HT1080 (cell line): ENCODE measurements at regions not wholly inside any gene's neighbourhood (a gene's known extent, or its start where the extent isn't known, plus 50 kb on each side); places are given as distances from the start of the nearest gene placed in this dataset.
"Not testable (repeated sequence)": the region's sequence is repeated elsewhere in the genome, so short reads cannot be mapped to it uniquely, and the experiment has no call there.

Source experiments
- DNase-seq: peaks from one replicate; pipeline ENCODE4 v3.0.0-alpha.2; 2015; ENCODE audit warnings: low read depth

DNA sequence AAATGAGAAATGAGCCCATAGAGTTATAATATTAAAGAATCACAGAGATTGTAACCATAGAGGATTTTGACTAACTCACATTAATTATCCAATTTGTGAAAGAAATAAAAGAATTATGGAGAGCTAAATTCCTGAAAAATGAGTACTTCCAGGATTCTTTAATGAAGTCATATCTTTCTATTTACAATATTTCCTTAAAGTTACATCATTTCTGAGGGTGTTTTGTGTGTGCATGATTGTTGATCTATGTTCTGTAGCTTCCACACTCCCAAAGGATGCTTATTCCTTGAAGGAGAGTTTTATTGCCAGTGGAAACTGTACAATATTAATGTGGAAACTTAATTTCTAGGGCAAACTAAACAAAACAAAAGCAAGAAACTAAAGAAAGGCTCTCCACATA lies 299.6 kb downstream of the MDFIC start:
- no peak for DNase-seq

DNA sequence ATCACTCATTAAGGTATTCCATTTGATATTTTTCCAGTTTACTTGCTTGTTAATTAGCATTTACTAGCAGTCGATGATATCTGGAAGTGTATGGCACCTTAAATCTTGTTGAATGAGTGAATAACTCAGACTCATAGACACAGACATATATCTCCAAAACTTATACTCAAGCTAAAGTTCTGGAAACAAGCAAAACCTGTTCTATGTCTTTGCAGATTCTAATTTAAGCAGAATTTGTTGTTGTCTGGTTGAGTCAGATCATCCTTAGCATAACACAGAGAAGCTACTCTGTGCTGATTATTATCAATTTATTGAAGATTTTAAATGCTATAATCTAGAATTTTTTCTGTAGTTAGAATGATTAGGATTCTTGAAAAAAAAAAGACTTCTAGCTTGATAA lies 296.2 kb downstream of the MDFIC start:
- DNase-seq: no peak

DNA sequence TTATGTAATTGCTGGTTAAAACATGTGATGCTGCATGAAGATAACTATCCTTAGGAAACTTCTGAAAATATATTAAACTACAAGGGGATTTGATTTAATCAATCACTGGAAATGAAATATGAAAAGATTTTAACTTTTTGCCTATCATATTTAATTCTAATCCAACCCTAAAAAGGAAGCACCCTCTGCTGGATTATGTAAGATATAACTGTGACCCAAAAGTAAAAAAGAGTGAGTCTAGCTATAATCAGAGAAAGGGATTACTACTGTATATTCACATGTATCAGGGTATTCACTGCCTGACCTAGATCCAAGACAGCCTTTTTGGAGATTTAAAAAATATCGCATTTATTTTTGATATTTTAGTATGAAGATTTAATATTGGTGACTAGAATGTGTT lies 295.5 kb downstream of the MDFIC start:
- no peak for DNase-seq

DNA sequence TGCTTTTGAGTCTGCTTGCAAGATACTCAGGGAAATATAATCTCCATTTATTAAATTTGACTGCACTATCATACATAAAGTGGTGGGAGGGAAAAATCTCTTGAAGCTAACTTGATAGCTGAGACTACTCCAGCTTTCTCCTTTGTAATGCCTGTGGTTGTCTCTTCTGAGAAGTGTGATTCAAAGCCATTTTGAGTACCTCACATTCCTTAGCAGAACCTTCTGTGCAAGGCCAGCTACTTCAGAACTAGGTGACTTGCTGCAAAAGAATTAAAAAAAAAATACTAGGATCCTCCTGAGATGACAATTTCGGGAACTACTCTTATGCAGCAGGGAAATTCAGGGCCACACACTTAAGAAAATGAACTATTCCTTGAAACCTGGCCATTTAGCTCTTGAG lies 294.8 kb downstream of the MDFIC start:
- DNase-seq: no peak

DNA sequence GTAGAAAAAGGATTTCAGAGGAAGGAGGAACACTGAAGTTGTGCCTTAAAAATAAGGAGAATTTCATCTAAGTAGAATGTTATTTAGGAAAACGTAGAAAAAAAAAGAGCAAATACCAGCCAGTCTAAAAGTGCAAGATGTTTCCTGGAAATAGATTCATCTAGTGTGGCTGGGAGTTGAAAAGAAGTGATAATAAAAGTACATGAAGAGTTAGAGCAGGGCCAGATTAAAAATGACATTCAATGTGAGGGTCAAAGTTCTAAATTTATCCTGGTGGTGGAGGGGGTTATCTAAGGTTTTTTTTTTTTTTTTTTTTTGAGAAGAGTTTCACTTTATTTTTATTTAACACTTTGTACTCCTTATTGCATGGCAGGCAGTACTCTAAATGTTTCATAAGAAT lies 289.3 kb downstream of the MDFIC start:
- DNase-seq: no peak

DNA sequence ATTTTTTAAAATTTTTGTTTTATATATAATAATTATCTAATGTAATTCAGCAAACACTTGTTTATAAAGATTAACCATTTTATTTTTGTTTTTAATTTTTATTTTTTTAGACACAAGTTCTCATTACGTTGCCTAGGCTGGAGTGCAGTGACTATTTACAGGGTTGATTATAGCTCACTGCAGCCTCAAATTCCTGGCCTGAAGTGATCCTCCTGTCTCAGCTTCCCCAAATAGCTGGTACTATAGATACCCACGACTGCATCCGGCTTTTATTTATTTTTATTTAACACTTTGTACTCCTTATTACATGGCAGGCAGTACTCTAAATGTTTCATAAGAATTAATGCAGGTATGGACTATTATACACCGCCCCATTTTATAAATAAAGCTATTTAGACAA lies 288.7 kb downstream of the MDFIC start:
- DNase-seq: no peak

DNA sequence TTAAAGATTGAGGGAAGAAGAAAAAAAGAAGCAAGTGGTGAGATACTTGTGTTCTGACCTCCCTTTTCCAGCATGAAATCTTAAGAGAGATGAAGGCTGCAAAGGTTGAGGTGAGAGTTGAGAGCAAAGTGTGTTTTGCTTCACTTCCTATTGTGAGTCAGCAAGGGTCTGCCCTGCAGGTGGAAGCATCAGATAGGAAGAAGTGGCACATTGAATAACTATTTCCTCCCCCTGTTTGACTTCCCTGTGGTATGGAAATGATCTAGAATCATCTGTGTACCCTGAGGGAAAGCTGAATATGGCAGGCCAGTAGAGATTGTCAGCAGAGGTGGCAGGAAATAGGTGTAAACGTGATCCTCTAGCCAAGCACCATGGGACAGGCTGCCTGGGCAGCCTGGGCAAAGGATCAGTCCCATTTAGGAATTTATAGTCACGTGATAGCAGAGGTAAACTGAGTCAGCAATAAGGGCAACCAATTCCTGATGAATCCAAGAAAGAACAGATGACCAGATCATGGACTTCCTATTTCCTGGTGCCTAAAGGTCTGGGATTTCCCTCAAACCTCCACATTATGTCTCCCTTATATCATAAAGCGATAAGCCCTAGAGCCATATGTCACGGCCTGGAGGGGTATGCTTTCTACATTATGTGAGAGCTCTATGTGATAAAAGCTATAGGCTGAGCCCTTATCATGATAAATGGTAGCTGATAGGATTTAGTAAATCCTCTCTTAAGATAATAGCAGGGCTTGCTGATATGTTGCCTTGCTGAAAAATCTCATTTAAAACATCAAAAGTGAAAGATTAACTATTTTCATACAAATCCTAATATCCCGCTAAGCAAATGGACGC lies 287.0 kb downstream of the MDFIC start:
- DNase-seq: no peak

DNA sequence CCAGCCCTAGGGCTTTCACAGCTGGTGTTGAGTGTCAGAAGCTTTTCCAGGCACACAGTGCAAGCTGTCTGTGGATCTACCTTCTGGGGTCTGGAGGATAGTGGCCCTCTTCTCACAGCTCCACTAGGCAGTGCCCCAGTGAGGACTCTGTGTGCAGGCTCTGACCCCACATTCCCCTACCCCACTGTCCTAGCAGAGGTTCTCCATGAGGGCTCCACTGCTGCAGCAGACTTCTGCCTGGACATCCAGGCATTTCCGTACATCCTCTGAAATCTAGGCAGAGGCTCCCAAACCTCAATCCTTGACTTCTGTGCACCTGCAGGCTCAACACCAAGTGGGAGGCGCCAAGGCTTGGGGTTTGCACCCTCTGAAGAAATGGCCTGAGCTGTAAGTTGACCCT lies 284.5 kb downstream of the MDFIC start:
- not testable (repeated sequence) for DNase-seq

DNA sequence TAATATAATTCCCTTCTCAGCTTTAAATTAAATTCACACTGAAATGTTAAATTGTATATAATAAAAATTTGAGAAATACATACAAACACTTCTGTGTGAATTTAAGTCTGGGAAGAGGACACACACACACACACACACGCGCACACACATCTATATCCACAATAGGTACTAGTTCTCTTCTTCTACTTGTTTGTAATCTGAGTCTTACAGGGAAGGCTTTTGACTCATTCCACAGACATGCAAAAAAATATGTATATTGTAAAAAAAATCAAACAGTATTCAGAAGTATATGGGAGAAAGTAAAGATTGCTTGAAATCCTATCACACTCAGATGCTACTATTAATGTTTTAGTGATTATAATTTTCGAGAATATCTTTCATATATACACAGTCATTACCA lies 276.2 kb downstream of the MDFIC start:
- DNase-seq: no peak

DNA sequence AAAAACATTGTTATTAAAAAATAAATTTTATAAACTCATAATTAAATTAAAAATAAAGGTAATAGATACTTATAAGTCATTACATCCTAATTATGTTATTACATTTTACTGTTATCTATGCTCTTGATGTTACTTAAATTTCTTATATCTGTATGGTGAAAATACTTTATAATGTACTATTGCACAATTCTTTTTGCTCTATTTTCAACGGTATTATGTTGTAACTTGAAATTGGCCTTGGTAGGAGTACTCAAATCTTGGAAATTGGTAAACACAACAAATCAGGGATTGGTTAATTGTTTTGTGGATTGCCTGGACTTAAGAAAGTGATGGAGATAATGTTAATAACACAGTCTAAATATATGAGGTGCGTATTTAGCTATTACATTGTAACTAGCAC lies 273.3 kb downstream of the MDFIC start:
- no peak for DNase-seq

DNA sequence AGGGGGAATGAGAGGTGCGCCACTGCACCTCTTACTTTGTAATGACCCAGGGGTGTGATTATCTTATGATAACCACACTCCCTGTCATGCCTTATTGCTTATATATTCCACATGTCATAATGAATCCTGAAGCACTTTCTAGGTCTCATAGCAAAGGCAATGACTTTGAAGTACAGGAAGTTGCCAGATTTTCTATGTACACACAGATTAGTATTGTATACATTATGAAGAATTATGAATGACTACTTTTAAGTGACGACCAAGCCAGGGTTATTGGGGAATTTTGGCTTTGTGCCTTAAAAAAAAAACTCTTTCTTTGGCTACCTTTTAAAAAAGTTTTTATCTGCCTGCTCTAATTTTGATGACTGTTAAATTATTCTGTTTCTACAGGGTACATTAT lies 269.6 kb downstream of the MDFIC start:
- no peak for DNase-seq

DNA sequence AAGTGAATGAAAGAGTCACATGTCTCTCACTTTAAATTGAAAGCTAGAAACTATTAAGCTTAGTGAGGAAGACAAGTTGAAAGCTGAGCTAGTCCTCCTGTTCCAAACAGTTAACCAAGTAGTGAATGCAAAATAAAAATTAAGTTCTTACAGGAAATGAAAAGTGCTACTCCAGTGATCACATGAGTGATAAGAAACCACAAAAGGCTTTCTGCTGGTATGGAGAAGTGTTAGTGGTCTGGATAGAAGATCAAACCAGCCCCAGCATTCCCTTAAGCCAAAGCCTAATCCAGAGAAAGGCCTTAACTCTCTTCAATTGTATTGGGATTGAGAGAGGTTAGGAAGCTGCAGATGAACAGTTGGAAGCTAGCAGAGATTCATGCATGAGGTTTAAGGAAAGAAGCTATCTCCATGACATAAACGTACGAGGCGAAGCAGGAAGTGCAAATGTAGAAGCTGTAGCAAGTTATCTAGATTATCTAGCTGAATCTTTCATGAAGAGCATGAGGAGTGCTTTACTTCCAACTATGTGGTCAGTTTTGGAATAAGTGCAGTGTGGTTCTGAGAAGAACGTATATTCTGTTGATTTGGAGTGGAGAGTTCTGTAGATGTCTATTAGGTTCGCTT lies 261.6 kb downstream of the MDFIC start:
- peak; percentile 17 for DNase-seq

DNA sequence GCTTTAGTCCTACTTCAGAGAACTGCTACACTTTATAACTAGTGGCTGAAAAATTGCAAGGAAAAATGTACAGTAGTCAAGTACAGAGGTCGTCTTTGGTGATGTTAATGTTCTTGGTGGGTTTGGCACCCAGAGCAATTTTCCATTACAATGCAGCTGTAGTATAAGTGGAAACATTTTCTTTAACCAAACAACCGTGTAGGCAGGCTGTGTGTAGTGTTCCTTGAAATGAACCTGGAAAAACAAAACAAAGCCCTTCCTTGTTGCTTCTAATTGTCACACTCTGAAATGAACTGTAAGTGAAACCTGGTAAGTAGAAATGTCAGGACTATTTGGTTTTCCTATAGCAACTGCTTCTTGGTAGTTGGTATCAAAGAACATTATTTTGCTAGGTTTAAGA lies 256.9 kb downstream of the MDFIC start:
- no peak for DNase-seq

DNA sequence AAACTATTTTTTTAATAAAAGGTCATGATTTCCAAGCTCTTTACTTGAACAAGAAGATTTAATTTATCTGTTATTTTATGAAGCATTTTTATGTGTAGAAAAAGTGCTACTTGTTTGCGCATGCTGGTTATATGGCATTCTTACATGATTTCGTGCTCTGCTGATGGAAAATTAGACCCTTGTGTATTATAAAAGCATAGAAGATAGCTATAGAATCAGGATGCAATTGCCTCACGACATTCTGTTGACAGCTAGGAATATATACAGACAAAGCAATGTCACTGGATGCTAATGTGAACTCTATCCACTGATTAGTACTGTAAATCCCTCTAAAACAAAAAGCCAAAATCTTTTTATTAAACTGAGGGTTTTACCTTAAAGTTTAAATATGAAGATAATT lies 255.9 kb downstream of the MDFIC start:
- no peak for DNase-seq

DNA sequence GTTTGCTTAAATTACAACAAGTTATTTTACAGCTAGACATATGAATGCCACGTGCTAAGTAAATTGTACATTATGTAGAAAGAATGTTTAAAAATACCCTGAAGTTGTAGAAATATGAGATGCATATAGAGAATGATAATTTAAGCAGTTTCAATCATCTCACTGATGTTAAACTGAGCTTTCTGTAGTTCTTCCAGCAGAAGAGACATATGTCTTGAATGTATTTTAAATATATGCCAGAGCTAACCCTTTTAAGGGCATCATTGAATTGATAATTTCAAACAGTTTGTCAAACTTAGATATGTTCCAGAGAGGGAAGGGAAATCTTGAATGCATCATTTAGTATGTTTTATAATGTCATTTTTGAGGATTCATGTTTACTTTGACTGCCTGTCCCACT lies 255.2 kb downstream of the MDFIC start:
- DNase-seq: no peak

DNA sequence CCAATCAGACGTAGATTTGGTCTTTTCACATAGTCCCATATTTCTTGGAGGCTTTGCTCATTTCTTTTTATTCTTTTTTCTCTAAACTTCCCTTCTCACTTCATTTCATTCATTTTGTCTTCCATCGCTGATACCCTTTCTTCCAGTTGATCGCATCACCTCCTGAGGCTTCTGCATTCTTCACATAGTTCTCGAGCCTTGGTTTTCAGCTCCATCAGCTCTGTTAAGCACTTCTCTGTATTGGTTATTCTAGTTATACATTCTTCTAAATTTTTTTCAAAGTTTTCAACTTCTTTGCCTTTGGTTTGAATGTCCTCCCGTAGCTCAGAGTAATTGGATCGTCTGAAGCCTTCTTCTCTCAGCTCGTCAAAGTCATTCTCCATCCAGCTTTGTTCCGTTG lies 250.5 kb downstream of the MDFIC start:
- DNase-seq: not testable (repeated sequence)

DNA sequence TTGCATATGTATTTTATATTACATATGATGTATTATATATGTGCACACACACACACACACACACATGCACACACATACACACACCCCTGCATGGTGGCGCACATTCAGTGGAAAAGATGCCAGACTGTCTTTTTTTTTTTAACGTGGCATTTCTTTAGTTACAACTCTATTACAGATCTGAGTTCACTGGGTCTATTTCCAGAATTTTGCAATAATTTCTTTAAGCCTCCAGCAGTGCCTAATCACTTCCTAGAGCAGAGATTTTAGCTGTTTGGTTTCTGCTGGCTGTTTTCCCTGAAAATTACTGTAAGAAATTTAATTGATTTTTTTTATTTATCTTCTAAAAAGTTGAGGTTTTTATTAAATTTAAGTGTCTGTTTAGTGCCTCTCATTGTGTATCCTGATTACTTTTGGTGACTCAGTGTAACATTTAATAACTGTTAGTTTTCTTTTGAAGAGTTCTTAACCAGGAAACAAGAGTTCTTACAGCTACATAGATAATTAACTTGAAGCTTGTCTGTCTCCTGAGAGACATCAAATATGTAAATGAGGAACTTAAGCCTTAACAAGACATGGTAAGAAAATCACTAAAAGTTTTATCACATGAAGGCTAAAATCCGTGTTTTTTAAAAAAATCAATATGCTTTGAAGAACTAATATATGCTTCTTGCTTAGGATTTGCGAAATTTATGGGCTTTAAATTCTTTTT lies 232.0 kb downstream of the MDFIC start:
- no peak for DNase-seq

DNA sequence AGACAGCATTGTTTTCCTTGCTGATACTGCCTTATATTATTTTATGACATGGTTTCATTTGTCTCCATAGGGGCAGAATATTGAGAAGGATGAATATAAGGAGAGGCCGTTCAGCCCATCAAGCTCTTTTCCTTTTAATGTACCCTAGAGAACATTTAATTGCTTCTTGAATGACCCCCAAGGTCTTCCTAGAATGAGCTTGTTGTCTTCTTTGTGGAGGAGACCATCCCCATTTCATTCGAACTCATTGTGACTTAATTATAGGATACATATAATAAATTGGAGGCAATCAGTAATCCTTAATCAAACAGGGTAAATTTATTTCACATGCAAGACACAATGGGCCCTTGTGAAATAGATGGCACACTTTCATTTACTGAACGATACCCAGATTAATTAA lies 231.3 kb downstream of the MDFIC start:
- no peak for DNase-seq

DNA sequence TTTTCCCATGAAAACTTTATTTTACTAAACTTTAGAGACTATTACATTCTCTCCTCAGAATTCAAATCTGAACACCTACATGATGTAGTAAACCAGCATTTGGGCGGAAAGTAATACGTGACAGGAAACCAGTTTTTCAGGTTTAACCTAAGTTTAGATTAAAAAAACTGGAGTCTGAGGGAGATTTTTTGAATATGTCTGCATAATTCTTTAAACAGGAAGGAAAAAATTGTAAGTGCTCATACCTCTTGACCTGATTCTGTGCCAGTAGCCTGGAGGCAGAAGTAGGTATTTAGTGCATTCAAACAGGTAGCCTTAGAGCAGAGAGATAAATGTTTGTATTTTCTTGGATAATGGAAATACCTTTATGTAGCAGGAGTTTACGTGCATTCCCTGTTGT lies 224.3 kb downstream of the MDFIC start:
- no peak for DNase-seq

DNA sequence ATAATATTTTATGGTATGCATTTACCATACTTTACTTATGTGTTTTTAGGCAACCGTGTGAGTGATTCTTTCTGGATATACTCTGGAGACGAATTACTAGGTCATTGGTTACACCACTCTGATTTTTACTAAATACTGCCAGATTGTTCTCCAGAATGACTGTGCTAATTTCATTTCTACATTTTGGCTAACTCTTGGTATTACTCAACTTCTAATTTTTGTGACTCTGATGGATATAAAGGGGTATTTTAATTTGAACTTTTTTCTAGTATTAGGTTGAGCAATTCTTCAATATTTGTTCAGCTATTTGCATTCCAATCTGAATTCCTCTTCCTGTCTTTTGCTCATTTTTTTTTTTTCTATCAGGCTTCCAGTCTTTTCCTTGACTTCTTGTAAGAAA lies 223.6 kb downstream of the MDFIC start:
- no peak for DNase-seq

DNA sequence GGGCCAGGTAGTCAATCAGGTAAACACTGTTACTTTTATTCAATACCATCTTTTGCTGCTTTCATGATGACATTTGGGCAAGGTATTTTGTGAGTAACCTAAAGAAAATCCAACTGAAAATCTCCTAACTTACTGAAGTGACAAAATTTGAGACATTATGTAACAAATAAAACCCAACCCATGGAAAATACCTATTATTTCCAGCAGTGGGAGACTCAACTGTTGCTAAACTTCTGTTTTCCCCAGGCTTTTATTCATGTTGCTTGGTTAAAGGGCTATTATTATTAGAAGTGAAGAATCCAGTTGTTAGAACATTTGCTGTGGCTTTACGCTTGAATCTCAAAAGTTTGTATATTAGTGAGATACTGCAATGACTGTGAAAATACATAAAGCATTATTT lies 215.9 kb downstream of the MDFIC start:
- no peak for DNase-seq

DNA sequence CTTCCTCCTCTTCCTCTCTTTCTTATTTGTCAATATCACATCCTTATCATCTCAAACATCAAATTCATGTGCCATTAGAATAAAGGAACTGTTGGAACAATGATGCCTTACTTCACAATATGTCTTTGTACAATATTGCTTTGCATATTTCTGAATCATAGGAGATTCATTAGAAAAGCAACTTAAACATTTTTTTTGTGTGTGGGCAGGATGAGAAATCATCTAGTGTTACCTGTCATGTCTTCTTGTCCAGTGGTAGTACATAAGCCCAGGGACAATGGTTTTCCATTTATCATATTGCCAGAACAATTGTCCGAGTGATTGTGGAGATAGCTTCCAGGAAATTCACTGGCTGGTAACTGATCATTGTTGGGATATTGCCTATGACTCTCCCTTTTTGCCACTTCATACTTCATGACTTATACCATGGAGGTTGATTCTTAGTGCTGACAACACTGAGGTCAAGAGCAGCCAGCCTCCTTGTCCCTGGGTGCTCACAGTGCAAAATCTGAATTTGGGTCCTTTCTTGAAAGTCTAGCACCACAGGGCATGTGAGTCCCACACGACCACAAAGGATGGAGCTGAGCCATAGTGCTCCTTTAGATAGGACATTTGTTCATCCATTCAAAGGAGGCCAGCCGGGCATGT lies 215.0 kb downstream of the MDFIC start:
- DNase-seq: no peak
